GM06990 (cell line): ENCODE measurements at regions not wholly inside any gene's neighbourhood (a gene's known extent, or its start where the extent isn't known, plus 50 kb on each side); places are given as distances from the start of the nearest gene placed in this dataset.

Source experiments
- DNase-seq: peaks from one replicate; pipeline ENCODE4 v3.0.0-alpha.2; 2011; ENCODE audit not compliant: insufficient read length; ENCODE audit errors: extremely low read depth
- H3K27me3 ChIP-seq: replicated peaks from 2 replicates; pipeline ENCODE4 v1.6.0; 2011; ENCODE audit warnings: low read length; ENCODE audit not compliant: control insufficient read depth, insufficient read depth
- H3K36me3 ChIP-seq: 2 replicates; pipeline ENCODE4 v1.5.1; 2011; ENCODE audit warnings: low read length; ENCODE audit not compliant: control insufficient read depth, insufficient read depth
- H3K4me3 ChIP-seq: replicated peaks from 2 replicates; pipeline ENCODE4 v1.5.1; 2011; ENCODE audit warnings: low read depth, mild to moderate bottlenecking, control low read depth, low read length
- CTCF ChIP-seq: IDR thresholded peaks from 2 replicates; pipeline ENCODE4 v1.5.1; 2011; ENCODE audit warnings: low read length, control low read depth, mild to moderate bottlenecking, inconsistent platforms; ENCODE audit not compliant: insufficient read depth, poor library complexity, severe bottlenecking

DNA sequence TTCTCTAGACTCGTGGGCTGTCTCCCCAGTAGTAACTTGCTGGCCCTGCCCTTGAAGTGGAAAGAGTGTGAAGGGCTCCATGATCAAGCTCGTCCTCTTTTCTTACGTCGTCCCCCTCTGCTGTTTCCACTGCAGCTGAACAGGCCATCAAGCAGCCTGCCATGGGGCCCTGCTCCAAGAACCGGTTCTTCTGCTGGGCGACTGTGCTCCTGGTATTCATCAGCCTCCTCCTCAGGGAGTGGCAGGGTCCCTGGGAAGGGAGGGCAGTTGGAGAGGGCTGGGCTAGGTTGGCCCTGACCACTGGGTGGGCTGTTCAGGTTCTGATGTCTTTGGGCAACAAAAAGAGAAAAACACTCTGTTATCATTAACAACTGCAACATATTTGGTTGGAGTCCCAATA, 151.5 kb downstream of the FCRL5 start:
- Histone ChIP-seq H3K4me3 (no peak overlapping the region), H3K36me3 (no peaks in the 10 kb centered on the region), H3K27me3 (no peaks in the 10 kb centered on the region; the same call in none of the 2 replicates)
- no peak for DNase-seq
- TF ChIP-seq CTCF = no peak

DNA sequence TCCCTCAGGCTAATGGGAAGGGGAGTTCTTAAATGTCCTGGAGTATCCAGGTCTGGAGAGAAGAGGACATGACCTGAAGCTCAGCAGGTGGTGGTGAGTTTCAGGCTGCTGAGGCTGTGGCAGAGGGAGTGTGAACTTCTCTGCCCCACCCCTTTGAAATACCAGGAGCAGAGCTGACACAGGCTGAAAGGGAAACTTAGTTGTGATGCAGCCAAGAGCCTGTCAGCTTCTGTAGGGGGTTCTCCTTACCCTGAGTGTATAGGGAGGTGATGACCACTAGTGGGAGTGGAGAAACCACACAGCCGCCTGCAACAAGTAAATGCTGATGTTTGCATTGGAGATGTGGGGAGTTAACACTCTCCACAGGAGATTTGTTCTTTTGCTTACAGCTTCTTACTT, 152.3 kb downstream of the FCRL5 start:
- no peak for DNase-seq
- no peak for TF ChIP-seq CTCF
- Histone ChIP-seq H3K36me3 (no peaks in the 10 kb centered on the region), H3K27me3 (no peaks in the 10 kb centered on the region; the same call in 1 of the 2 replicates), H3K4me3 (no peak overlapping the region)

DNA sequence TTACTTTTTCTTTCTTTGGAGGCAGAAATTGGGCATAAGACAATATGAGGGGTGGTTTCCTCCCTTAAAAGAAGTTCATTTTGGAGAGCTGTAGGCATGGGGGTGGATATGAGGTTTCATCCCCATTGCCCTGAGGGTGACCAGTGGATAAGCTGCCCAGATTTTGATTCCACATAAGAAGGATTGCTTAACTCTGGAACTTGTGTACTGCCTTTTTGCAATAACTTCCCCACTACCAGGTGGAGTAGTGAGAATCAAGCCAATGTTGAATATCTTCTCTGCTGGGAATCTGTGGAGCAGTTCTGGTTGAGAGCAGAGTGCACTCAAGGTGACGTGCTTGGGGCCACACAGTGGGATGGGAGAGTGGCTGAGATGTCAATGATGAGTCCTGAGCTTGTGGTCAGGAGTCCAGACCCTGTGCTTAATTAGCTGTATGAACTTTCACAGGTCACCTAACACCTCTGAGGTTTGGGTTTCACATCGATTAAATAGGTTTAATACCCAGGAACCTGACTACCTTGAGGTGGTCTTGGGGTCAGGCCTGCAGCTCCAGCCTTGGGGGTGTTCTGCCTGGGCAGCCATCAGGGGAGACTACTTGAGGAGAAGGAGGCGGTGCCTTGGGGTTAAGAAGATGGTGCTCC, 152.9 kb downstream of the FCRL5 start:
- H3K27me3 ChIP-seq = no peaks in the 10 kb centered on the region; the same call in 1 of the 2 replicates
- no peak for DNase-seq
- H3K36me3 ChIP-seq = no peaks in the 10 kb centered on the region
- H3K4me3 ChIP-seq = no peak overlapping the region
- TF ChIP-seq CTCF = no peak

GRCh38 chr1:157390651-157391050, 161.7 kb downstream of the FCRL5 start:
- Histone ChIP-seq H3K4me3 (no peak overlapping the region), H3K36me3 (no peaks in the 10 kb centered on the region), H3K27me3 (no peaks in the 10 kb centered on the region; the same call in 1 of the 2 replicates)
- DNase-seq = no peak
- TF ChIP-seq CTCF = no peak

DNA sequence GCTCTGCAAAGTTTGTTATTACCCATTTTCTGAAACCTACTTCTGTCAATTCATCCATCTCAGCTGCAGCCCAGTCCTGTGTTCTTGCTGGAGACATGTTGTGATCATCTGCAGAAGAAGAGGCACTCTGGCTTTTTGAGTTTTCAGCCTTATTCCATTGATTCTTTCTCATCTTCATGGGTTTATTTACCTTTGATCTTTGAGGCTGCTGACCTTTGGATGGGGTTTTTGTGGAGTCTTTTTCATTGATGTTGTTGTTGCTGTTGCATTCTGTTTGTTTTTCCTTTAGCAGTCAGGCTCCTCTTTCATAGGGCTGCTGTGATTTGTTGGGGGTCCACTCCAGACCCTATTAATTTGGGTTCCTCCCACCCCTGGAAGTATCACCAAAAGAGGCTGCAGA, 164.3 kb downstream of the FCRL5 start:
- Histone ChIP-seq H3K27me3 (no peaks in the 10 kb centered on the region; the same call in 1 of the 2 replicates), H3K36me3 (no peaks in the 10 kb centered on the region), H3K4me3 (no peak overlapping the region)
- no peak for DNase-seq
- no peak for TF ChIP-seq CTCF

- DNase-seq = no peak
- Histone ChIP-seq H3K36me3 (no peaks in the 10 kb centered on the region), H3K4me3 (no peak overlapping the region), H3K27me3 (no peaks in the 10 kb centered on the region; the same call in 1 of the 2 replicates)
- no peak for TF ChIP-seq CTCF
These were observed 168.1 kb downstream of the FCRL5 start for GRCh38 chr1:157384258-157384657.
